Panc1 (cell line): ENCODE measurements at regions not wholly inside any gene's neighbourhood (a gene's known extent, or its start where the extent isn't known, plus 50 kb on each side); places are given as distances from the start of the nearest gene placed in this dataset.

ENCODE experiments used
- ATAC-seq: fragments of 200-7000 bp; cut with Tn5 transposase; 2 replicates; pipeline ENCODE4 v1.9.1; 2020; ENCODE audit warnings: mild to moderate bottlenecking, moderate library complexity
- BruUV-seq: library from RNA; stranded (reverse); fragments of 400-500 nt; replicated peaks from 2 replicates; lab custom pipeline; 2021; lab: Mats Ljungman, UMichigan
- CTCF ChIA-PET: fragments of 300-600 bp; sonication (Branson Sonifier 250); formaldehyde crosslinking; loops from one replicate; lab custom pipeline; 2022; ENCODE audit warnings: antibody characterized with exemption; lab: Charles Lee
- POLR2A ChIA-PET: fragments of 300-600 bp; sonication (Branson Sonifier 250); formaldehyde crosslinking; loops from one replicate; lab custom pipeline; 2022; ENCODE audit warnings: antibody characterized with exemption; lab: Charles Lee
- DNase-seq: peaks from one replicate; pipeline ENCODE4 v3.0.0-alpha.2; 2010; ENCODE audit warnings: low read depth, low spot score
- H3K27ac ChIP-seq: 2 replicates; pipeline ENCODE4 v1.5.1; 2011; ENCODE audit warnings: mild to moderate bottlenecking, low read length, inconsistent platforms
- H3K27me3 ChIP-seq: fragments of 200-500 bp; sonication (Bioruptor generic); 2 replicates; pipeline ENCODE4 v1.6.0; 2014; ENCODE audit warnings: low read length, inconsistent platforms; ENCODE audit not compliant: control insufficient read depth, insufficient read depth
- H3K36me3 ChIP-seq: fragments of 200-500 bp; sonication (Bioruptor generic); 2 replicates; pipeline ENCODE4 v1.5.1; 2014; ENCODE audit warnings: inconsistent platforms, mild to moderate bottlenecking, low read length, moderate library complexity; ENCODE audit not compliant: control insufficient read depth, insufficient read depth
- H3K4me1 ChIP-seq: 2 replicates; pipeline ENCODE4 v1.5.1; 2011; ENCODE audit warnings: inconsistent platforms, mild to moderate bottlenecking, low read length, moderate library complexity; ENCODE audit not compliant: control insufficient read depth, insufficient read depth
- H3K4me3 ChIP-seq, 2 experiments: 2 replicates each; pipeline ENCODE4 v1.5.1; 2011 to 2012; ENCODE audit warnings: low read depth in 2 of 2, low read length in 2 of 2, mild to moderate bottlenecking in 2 of 2, inconsistent platforms in 1 of 2, moderate library complexity in 1 of 2
- H3K9me3 ChIP-seq: fragments of 200-500 bp; sonication (Bioruptor generic); 2 replicates; pipeline ENCODE4 v1.5.1; 2014; ENCODE audit warnings: low read depth, mild to moderate bottlenecking, inconsistent platforms, low read length, moderate library complexity; ENCODE audit not compliant: control insufficient read depth, insufficient read depth
- CTCF ChIP-seq: fragments of 450-650 bp; IDR thresholded peaks from 2 replicates; pipeline ENCODE4 v1.5.1; 2017; ENCODE audit warnings: mild to moderate bottlenecking
- POLR2AphosphoS5 ChIP-seq: IDR thresholded peaks from 2 replicates; pipeline ENCODE4 v1.6.1; 2012; ENCODE audit warnings: mild to moderate bottlenecking, low read depth, low read length, moderate library complexity
- REST ChIP-seq, 2 experiments: IDR thresholded peaks; 2 replicates each; pipeline ENCODE4 v1.6.1; 2011 to 2012; ENCODE audit warnings: low read depth in 2 of 2, control low read depth in 1 of 2, low read length in 1 of 2, mild to moderate bottlenecking in 1 of 2, moderate library complexity in 1 of 2; ENCODE audit not compliant: insufficient read depth in 1 of 2
- SIN3A ChIP-seq: IDR thresholded peaks from 2 replicates; pipeline ENCODE4 v1.6.1; 2012; ENCODE audit warnings: low read depth, mild to moderate bottlenecking, low read length, moderate library complexity, borderline replicate concordance; ENCODE audit not compliant: insufficient read depth
- TCF7L2 ChIP-seq: IDR thresholded peaks from 2 replicates; pipeline ENCODE4 v1.6.1; 2011; ENCODE audit warnings: mild to moderate bottlenecking, low read depth, low read length, inconsistent platforms
- in situ Hi-C: cut with HindIII; loops from 2 replicates; pipeline ENCODE4 v1.10.0; 2016; ENCODE audit warnings: low sequenced_read_pairs, low pct_unique_long_range_greater_than_20kb
- intact Hi-C: fragments of 100-400 bp; cut with micrococcal nuclease; formaldehyde crosslinking; loops from one replicate; pipeline ENCODE4 v1.10.0; 2022; ENCODE audit not compliant: unreplicated experiment

GRCh38 chr12:28629691-28630090 is 439.4 kb downstream of the CCDC91 start:
- Histone ChIP-seq H3K27me3 (peaks cover 2% of the 10 kb centered on the region), H3K36me3 (no peaks in the 10 kb centered on the region), H3K4me3 (no peak overlapping the region), H3K27ac (no peak overlapping the region), H3K4me1 (no peaks in the 10 kb centered on the region), H3K9me3 (no peaks in the 10 kb centered on the region)
- no TSS peak for BruUV-seq
- POLR2A ChIA-PET, result no interaction called here
- in situ Hi-C loops, result no loop called here
- intact Hi-C loops, result no loop called here
- DNase-seq (no peak), ATAC-seq (no peak)
- TF ChIP-seq REST (IDR thresholded peaks at IDR 0.05; ENCODE audit: insufficient read depth in 1 of 2, low read depth in 2 of 2, low read length in 1 of 2) (no peak), CTCF (no peak), SIN3A (no peak), POLR2AphosphoS5 (no peak), TCF7L2 (no peak)
- CTCF ChIA-PET, result no interaction called here

- Histone ChIP-seq H3K9me3 (no peaks in the 10 kb centered on the region), H3K4me1 (no peaks in the 10 kb centered on the region), H3K27ac (no peak overlapping the region), H3K27me3 (peaks cover 2% of the 10 kb centered on the region), H3K4me3 (no peak overlapping the region), H3K36me3 (no peaks in the 10 kb centered on the region)
- DNase-seq (no peak), ATAC-seq (no peak)
- ChIA-PET POLR2A (no interaction called here), CTCF (no interaction called here)
- TF ChIP-seq POLR2AphosphoS5 (no peak), REST (IDR thresholded peaks at IDR 0.05; ENCODE audit: insufficient read depth in 1 of 2, low read depth in 2 of 2, low read length in 1 of 2) (no peak), TCF7L2 (no peak), SIN3A (no peak), CTCF (no peak)
- in situ Hi-C loops, result no loop called here
- intact Hi-C loops, result no loop called here
- no TSS peak for BruUV-seq
These were observed 441.6 kb downstream of the CCDC91 start for GRCh38 chr12:28631831-28632230.
